ENCODE measurements at regions not wholly inside any gene's neighbourhood (a gene's known extent, or its start where the extent isn't known, plus 50 kb on each side); places are given as distances from the start of the nearest gene placed in this dataset.

DNA sequence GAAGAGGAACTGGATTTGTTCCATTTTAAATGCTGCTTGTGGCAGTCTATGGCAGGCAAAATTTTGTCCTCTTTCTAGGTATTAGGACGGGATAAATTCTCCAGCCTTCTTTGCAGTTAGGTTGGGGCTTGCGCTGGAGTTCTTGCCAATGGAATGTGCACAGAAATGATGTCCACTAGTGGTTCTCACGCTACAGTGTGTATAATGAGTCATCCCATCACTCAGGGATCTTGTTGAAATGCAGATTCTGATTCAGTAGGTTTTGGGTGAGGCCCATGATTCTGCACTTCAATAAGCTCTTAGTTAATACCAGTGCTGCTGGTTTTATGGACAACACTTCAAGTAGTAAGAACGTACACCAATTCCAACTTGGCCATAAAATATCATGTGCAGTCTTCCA, 317.6 kb upstream of the KLF4 start:
- Histone ChIP-seq H3K36me3 (ENCODE audit: control insufficient read depth in 1 of 2, insufficient read depth in 2 of 2, low read length in 1 of 2) (no peaks in the 10 kb centered on the region), H3K27me3 (ENCODE audit: control insufficient read depth in 1 of 2, insufficient read depth in 2 of 2, low read length in 1 of 2) (no peaks in the 10 kb centered on the region), H3K27ac (ENCODE audit: low read depth in 1 of 2, low read length in 2 of 2) (no peak overlapping the region), H3K4me3 (ENCODE audit: low read length in 2 of 2) (no peak overlapping the region), H3K9me3 (ENCODE audit: control insufficient read depth, low read length) (peaks cover 2% of the 10 kb centered on the region), H3K4me1 (ENCODE audit: control insufficient read depth in 1 of 2, insufficient read depth in 2 of 2, low read length in 2 of 2) (no peaks in the 10 kb centered on the region)
- DNase-seq, result no peak
- intact Hi-C loops (cut with DNase I), result no loop called here
- WGBS, 2 donors, result 65 to 71% methylated on average over 4 of the region's 4 CpGs
- no peak for ATAC-seq (ENCODE audit: low FRiP score)

DNA sequence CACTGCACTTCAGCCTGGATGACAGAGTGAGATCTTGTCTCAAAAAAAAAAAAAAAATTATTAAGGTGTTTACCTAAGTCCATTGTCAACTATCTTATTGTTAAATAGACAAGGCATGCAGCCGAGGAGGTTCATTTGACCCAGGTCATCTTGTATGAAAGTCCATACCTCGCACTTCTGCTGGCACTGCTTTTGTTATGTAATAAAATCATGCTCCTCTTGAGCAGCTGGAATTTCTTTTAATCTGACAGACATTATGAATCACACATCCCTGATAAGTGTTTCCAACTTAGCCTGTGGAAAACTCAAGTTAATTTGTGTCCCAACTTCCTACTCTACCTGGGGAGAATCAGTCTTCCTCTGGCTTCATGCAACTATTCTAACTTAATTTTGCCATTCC, 315.6 kb upstream of the KLF4 start:
- Histone ChIP-seq H3K4me1 (ENCODE audit: control insufficient read depth in 1 of 2, insufficient read depth in 2 of 2, low read length in 2 of 2) (no peaks in the 10 kb centered on the region), H3K27ac (ENCODE audit: low read depth in 1 of 2, low read length in 2 of 2) (no peak overlapping the region), H3K27me3 (ENCODE audit: control insufficient read depth in 1 of 2, insufficient read depth in 2 of 2, low read length in 1 of 2) (no peaks in the 10 kb centered on the region), H3K36me3 (ENCODE audit: control insufficient read depth in 1 of 2, insufficient read depth in 2 of 2, low read length in 1 of 2) (no peaks in the 10 kb centered on the region), H3K4me3 (ENCODE audit: low read length in 2 of 2) (no peak overlapping the region), H3K9me3 (ENCODE audit: control insufficient read depth, low read length) (peaks cover 2% of the 10 kb centered on the region)
- no peak for DNase-seq
- ATAC-seq (ENCODE audit: low FRiP score), result no peak
- intact Hi-C loops (cut with DNase I), result no loop called here
- WGBS, 2 donors, result 82% methylated on average over 2 of the region's 2 CpGs

DNA sequence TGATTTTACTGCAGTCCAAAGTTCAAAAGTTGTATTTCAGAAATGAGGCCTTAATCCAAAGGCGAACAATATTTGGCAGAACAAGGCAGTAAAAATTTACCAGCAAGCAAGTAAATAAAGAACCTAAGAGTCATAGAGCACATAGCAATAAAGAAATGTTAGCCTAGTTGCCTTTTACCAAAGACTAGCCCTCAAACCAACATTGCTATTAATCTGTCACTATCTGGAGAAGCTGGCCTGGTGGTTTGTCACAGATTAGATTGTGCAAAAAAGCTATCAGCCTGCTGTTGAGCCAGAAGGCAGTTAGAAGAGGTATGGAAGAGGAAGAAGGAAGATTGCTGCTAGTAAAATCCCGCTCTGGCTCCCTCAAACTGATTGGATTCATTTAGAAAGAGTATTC, 304.7 kb upstream of the KLF4 start:
- no peaks in the 10 kb centered on the region for H3K36me3 ChIP-seq (ENCODE audit: control insufficient read depth in 1 of 2, insufficient read depth in 2 of 2, low read length in 1 of 2)
- DNase-seq (no peak), ATAC-seq (ENCODE audit: low FRiP score) (no peak)
- H3K27me3 ChIP-seq (ENCODE audit: control insufficient read depth in 1 of 2, insufficient read depth in 2 of 2, low read length in 1 of 2), result no peaks in the 10 kb centered on the region
- H3K27ac ChIP-seq (ENCODE audit: low read depth in 1 of 2, low read length in 2 of 2), result no peak overlapping the region
- H3K4me1 ChIP-seq (ENCODE audit: control insufficient read depth in 1 of 2, insufficient read depth in 2 of 2, low read length in 2 of 2), result no peaks in the 10 kb centered on the region
- intact Hi-C loops (cut with DNase I), result no loop called here
- H3K9me3 ChIP-seq (ENCODE audit: control insufficient read depth, low read length), result no peaks in the 10 kb centered on the region
- WGBS, 2 donors, result 75 to 96% methylated on average over 2 of the region's 2 CpGs
- no peak overlapping the region for H3K4me3 ChIP-seq (ENCODE audit: low read length in 2 of 2)

DNA sequence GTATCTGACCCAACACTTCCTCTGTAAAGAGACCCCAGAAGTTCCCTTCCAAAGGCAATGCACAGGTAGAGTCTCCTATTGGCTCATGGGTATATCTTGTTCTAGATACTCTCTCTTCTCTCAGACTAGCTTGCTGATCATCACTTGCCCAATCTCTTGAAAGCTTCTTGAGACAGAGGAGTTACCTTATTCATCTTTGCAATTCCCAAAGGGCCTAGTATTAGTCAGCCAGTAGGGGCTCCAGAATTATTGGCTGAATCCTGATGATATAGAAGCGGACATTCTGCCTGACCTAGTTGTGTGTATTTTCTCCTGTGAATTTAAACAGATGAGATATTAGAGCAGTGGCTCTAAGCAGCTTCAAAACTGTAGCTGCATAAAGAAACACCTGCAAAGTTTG, 304.0 kb upstream of the KLF4 start:
- no peaks in the 10 kb centered on the region for H3K36me3 ChIP-seq (ENCODE audit: control insufficient read depth in 1 of 2, insufficient read depth in 2 of 2, low read length in 1 of 2)
- intact Hi-C loops (cut with DNase I), result no loop called here
- no peaks in the 10 kb centered on the region for H3K4me1 ChIP-seq (ENCODE audit: control insufficient read depth in 1 of 2, insufficient read depth in 2 of 2, low read length in 2 of 2)
- no peak for ATAC-seq (ENCODE audit: low FRiP score)
- WGBS, 2 donors, result 92 to 95% methylated on average over 1 of the region's 1 CpG
- H3K27ac ChIP-seq (ENCODE audit: low read depth in 1 of 2, low read length in 2 of 2), result no peak overlapping the region
- DNase-seq, result no peak
- no peaks in the 10 kb centered on the region for H3K27me3 ChIP-seq (ENCODE audit: control insufficient read depth in 1 of 2, insufficient read depth in 2 of 2, low read length in 1 of 2)
- no peak overlapping the region for H3K4me3 ChIP-seq (ENCODE audit: low read length in 2 of 2)
- no peaks in the 10 kb centered on the region for H3K9me3 ChIP-seq (ENCODE audit: control insufficient read depth, low read length)

DNA sequence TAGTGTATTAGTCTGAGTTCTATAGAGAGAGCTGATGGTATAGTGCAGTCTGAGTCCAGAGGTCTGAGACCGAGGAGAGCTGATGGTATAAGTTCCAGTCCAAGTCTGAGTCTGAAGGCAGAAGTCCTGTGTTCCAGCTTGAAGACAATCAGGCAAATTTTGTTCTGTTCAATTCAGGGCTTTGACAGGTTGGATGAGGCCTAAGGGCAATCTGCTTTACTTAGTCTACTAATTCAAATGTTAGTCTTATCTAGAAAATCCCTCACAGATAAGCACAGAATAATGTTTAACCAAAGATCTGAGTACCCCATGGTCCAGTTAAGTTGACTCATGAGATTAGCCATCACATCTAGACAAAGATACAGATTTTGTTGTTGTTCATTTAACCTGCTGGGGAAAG, 303.0 kb upstream of the KLF4 start:
- WGBS, 2 donors, result 84 to 88% methylated on average over 1 of the region's 1 CpG
- no peaks in the 10 kb centered on the region for H3K36me3 ChIP-seq (ENCODE audit: control insufficient read depth in 1 of 2, insufficient read depth in 2 of 2, low read length in 1 of 2)
- intact Hi-C loops (cut with DNase I), result no loop called here

DNA sequence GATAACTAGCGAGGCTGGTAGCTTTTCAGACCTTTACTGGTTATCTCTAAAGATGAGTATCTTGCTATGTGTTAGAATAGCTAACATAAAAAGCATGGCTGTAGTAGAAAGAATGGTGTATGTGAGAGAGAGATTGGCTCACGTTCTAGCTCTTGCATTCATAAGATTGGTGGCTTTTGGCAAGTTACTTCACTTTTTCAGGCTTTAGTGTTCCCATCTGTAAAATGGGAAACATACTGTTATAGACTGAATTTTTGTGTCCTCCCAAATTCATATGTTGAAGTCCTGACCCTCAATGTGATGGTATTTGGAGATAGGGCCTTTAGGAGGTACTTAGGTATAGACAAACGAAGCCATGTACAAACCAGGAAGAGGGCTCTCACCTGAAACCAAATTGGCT, 302.4 kb upstream of the KLF4 start:
- Histone ChIP-seq H3K36me3 (ENCODE audit: control insufficient read depth in 1 of 2, insufficient read depth in 2 of 2, low read length in 1 of 2) (no peaks in the 10 kb centered on the region), H3K9me3 (ENCODE audit: control insufficient read depth, low read length) (no peaks in the 10 kb centered on the region), H3K4me3 (ENCODE audit: low read length in 2 of 2) (no peak overlapping the region), H3K27me3 (ENCODE audit: control insufficient read depth in 1 of 2, insufficient read depth in 2 of 2, low read length in 1 of 2) (no peaks in the 10 kb centered on the region), H3K4me1 (ENCODE audit: control insufficient read depth in 1 of 2, insufficient read depth in 2 of 2, low read length in 2 of 2) (no peaks in the 10 kb centered on the region), H3K27ac (ENCODE audit: low read depth in 1 of 2, low read length in 2 of 2) (no peak overlapping the region)
- DNase-seq, result no peak
- ATAC-seq (ENCODE audit: low FRiP score), result no peak
- intact Hi-C loops (cut with DNase I), result no loop called here
- 81 to 91% methylated on average over 3 of the region's 3 CpGs for WGBS, 2 donors

More for the DNA sequence above, 303.0 kb upstream of the KLF4 start:
- no peak overlapping the region for H3K27ac ChIP-seq (ENCODE audit: low read depth in 1 of 2, low read length in 2 of 2)
- H3K4me1 ChIP-seq (ENCODE audit: control insufficient read depth in 1 of 2, insufficient read depth in 2 of 2, low read length in 2 of 2), result no peaks in the 10 kb centered on the region
- H3K27me3 ChIP-seq (ENCODE audit: control insufficient read depth in 1 of 2, insufficient read depth in 2 of 2, low read length in 1 of 2), result no peaks in the 10 kb centered on the region
- DNase-seq (no peak), ATAC-seq (ENCODE audit: low FRiP score) (no peak)
- H3K4me3 ChIP-seq (ENCODE audit: low read length in 2 of 2), result no peak overlapping the region
- no peaks in the 10 kb centered on the region for H3K9me3 ChIP-seq (ENCODE audit: control insufficient read depth, low read length)

DNA sequence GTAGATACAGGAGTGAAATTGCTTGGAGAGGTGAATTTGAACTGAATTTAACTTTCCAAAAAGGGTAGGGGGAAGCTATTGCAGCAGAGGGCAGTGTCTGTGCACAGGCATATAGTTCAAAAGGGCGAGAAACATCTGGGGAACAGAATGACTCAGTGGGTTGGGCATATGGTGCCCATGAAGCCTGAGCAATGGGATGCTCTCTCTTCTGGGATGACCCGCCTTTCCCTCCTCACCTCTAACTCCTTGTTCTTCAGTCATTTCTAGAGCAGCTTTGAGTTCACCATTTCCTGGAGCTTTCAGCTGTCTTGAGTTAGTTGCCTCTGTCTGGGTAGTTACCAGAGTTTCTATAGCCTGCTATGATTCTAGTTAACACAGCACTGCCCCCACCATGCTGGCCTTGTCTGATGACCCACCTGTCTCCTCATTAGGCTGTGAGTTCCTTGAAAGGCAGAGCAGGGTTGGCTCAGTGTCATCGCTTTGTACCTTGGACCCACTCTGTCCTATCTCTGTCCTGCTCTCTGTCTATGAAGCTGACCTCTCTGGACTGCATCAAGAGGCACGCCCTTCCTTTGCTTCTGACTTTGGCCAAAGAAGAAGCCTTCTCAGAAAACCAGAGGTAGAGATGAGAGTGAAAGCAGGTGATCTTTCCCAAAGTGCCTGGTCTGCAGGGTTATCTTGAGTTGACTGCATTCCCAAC, 299.6 kb upstream of the KLF4 start:
- 89 to 95% methylated on average over 4 of the region's 4 CpGs for WGBS, 2 donors
- no peaks in the 10 kb centered on the region for H3K9me3 ChIP-seq (ENCODE audit: control insufficient read depth, low read length)
- no peak for DNase-seq
- H3K36me3 ChIP-seq (ENCODE audit: control insufficient read depth in 1 of 2, insufficient read depth in 2 of 2, low read length in 1 of 2), result no peaks in the 10 kb centered on the region
- H3K27me3 ChIP-seq (ENCODE audit: control insufficient read depth in 1 of 2, insufficient read depth in 2 of 2, low read length in 1 of 2), result no peaks in the 10 kb centered on the region
- H3K27ac ChIP-seq (ENCODE audit: low read depth in 1 of 2, low read length in 2 of 2), result no peak overlapping the region
- intact Hi-C loops (cut with DNase I), result no loop called here
- H3K4me3 ChIP-seq (ENCODE audit: low read length in 2 of 2), result no peak overlapping the region
- ATAC-seq (ENCODE audit: low FRiP score), result no peak
- no peaks in the 10 kb centered on the region for H3K4me1 ChIP-seq (ENCODE audit: control insufficient read depth in 1 of 2, insufficient read depth in 2 of 2, low read length in 2 of 2)

DNA sequence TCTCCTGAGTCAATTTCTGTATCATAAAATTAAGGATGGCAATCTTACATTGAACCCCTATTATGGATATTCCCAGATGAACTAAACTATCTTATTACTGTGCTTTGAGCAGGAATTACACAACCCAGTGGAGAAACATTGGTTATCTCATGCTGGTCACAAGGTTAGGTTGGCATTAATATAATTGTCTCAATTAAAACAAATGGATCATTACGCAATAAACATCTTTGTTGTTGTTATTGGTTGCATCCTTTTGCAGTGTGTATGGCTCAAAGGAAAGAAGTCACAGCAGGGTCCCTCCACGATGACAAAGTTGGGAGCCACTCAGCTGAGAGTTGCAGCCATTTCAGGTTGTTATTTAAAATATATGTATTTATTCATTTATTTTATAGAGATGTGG, 297.0 kb upstream of the KLF4 start:
- intact Hi-C loops (cut with DNase I), result no loop called here
- 93 to 95% methylated on average over 2 of the region's 2 CpGs for WGBS, 2 donors
- ATAC-seq (ENCODE audit: low FRiP score), result no peak
- no peaks in the 10 kb centered on the region for H3K36me3 ChIP-seq (ENCODE audit: control insufficient read depth in 1 of 2, insufficient read depth in 2 of 2, low read length in 1 of 2)
- H3K9me3 ChIP-seq (ENCODE audit: control insufficient read depth, low read length), result no peaks in the 10 kb centered on the region
- H3K4me3 ChIP-seq (ENCODE audit: low read length in 2 of 2), result no peak overlapping the region
- H3K27me3 ChIP-seq (ENCODE audit: control insufficient read depth in 1 of 2, insufficient read depth in 2 of 2, low read length in 1 of 2), result no peaks in the 10 kb centered on the region
- no peaks in the 10 kb centered on the region for H3K4me1 ChIP-seq (ENCODE audit: control insufficient read depth in 1 of 2, insufficient read depth in 2 of 2, low read length in 2 of 2)
- no peak overlapping the region for H3K27ac ChIP-seq (ENCODE audit: low read depth in 1 of 2, low read length in 2 of 2)
- no peak for DNase-seq

DNA sequence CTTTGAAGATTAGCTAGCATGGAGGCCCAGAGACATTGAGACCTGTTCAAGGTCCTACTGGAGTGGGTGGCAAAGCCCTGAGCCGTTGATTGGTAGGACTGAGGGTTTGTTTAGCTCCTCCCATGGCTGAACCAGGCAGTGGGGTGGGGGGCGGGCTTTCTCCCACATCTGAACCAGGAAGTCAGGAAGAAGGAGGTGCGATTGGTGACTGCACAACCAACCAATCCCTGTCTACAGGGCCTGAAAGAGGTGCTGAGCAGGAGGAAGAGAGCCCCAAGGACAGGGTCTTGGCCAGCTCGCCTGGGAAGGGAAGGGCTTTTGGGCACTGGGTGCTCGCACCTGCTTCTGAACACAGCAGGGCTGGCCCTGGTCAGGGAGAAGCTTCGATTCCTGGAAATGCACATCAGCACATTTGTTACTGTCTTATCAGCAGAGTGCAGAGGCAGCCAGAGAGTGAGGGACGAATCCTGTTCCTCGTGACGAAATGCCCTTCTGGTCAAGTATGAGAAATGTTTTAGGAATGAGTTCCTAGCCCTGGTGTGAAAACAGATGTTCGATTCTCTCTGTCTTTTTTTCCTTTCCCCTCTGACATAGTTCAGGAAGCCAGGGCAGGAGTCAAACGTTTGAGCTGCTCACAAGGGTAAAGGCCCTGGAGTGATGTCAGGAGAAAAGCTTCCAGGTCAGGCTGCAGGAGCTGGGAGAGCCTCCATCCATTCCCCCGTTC, 294.8 kb upstream of the KLF4 start:
- no peaks in the 10 kb centered on the region for H3K9me3 ChIP-seq (ENCODE audit: control insufficient read depth, low read length)
- ATAC-seq (ENCODE audit: low FRiP score) (peak; percentile 54), DNase-seq (no peak)
- WGBS, 2 donors, result 49 to 55% methylated on average over 12 of the region's 12 CpGs
- no peaks in the 10 kb centered on the region for H3K27me3 ChIP-seq (ENCODE audit: control insufficient read depth in 1 of 2, insufficient read depth in 2 of 2, low read length in 1 of 2)
- no peaks in the 10 kb centered on the region for H3K36me3 ChIP-seq (ENCODE audit: control insufficient read depth in 1 of 2, insufficient read depth in 2 of 2, low read length in 1 of 2)
- no peak overlapping the region for H3K27ac ChIP-seq (ENCODE audit: low read depth in 1 of 2, low read length in 2 of 2)
- H3K4me3 ChIP-seq (ENCODE audit: low read length in 2 of 2), result no peak overlapping the region
- intact Hi-C loops (cut with DNase I), result no loop called here
- no peaks in the 10 kb centered on the region for H3K4me1 ChIP-seq (ENCODE audit: control insufficient read depth in 1 of 2, insufficient read depth in 2 of 2, low read length in 2 of 2)
